GM11168 (cell line): ENCODE measurements at regions not wholly inside any gene's neighbourhood (a gene's known extent, or its start where the extent isn't known, plus 50 kb on each side); places are given as distances from the start of the nearest gene placed in this dataset.

Experiments used
- in situ Hi-C: fragments of 300-500 bp; cut with MboI; formaldehyde crosslinking; loops from one replicate; pipeline ENCODE4 v1.12.0; 2022; ENCODE audit warnings: low sequenced_read_pairs; ENCODE audit not compliant: unreplicated experiment

DNA sequence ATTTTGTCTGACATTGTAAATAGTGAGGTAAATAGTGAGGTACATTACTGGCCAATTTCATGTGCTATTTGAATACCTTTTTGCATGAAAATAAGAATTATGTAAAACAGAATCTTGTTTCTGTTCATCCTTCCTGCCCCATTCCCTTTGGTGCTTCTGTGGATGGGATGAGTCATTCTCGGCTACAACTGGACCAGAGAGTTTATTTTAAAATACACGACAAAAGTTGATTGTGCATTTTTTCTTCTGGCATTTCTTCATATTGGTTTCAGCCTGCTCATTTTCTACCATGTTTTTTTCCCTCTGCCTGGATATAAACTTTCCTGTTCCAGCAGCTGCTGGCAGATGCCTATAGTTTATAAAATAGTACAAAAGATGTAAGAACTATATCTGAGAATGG lies 107.5 kb downstream of the CYSLTR2 start:
- in situ Hi-C loops, result loop anchor here (10.0 to 25.0 kb wide), 3 partner anchors 286 to 636 kb away; no protein-coding TSS in a partner anchor

DNA sequence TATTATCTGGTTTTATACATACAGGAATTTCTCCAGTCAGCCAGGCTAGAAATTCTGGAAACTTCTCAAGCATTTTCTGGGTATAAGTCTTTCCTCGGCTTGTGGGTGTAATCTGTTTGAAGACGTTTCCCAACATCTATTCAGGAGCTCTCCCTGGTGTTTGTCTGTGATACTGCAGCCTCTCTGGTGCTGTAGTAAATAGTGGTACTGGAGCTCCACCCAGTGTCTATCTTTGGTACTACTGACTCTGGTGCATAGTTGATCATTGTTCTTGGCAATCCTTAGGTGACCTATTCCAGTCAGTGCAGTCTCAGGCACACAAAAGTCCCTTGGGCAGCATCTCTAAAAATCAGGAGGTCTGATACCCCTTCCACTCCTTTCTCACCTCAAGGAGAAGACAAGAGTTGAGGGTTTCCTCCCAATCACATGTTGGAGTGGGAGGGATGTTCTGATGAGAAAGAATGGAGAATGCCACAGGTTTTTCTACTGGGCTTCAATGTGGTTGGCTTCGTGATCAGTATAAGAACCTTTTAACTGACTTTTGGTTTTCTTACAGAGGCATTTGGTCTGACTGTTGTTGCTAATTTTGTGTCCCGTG lies 115.5 kb downstream of the CYSLTR2 start:
- in situ Hi-C loops, result loop anchor here (5.0 to 25.0 kb wide), 4 partner anchors 177 to 644 kb away; no protein-coding TSS in a partner anchor

DNA sequence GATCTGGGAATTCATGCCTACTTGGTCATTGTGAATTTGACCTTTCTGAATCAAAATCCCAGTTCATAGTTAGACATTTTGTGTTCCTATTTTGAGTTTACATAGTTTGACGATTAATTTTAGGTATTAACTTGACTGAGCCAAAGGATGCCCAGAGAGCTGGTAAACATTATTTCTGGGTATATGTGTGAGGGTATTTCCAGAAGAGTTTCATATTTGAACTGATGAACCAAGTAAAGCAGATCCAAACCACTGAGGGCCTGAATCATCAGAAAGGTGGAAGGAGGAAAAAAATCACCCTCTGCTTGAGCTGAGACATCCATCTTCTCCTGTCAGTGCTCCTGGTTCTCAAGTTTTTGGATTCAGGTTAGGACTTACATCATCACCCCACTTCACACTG lies 116.6 kb downstream of the CYSLTR2 start:
- in situ Hi-C loops, result loop anchor here (25.0 kb wide), 1 partner anchor 433 kb away; no protein-coding TSS in a partner anchor

DNA sequence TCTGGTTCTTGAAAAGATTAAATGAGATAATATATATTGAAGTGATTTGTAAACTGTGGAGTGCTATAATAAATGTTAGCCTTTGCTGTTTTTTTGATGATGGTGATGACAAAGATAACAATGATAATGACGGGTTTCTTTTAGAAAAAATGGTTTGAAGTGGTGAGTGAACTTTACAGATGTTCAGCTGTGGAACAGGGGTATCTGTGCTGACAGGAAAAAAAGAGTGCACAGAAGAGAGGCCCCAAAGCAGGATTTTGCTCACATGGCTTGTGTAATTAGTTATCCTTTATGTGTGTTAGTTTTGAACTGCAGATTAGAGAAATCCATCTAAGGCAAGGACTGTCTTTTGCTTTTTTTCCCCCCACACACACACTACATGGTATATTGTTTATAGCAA lies 119.2 kb downstream of the CYSLTR2 start:
- in situ Hi-C loops, result loop anchor here (25.0 kb wide), 1 partner anchor 436 kb away; no protein-coding TSS in a partner anchor

DNA sequence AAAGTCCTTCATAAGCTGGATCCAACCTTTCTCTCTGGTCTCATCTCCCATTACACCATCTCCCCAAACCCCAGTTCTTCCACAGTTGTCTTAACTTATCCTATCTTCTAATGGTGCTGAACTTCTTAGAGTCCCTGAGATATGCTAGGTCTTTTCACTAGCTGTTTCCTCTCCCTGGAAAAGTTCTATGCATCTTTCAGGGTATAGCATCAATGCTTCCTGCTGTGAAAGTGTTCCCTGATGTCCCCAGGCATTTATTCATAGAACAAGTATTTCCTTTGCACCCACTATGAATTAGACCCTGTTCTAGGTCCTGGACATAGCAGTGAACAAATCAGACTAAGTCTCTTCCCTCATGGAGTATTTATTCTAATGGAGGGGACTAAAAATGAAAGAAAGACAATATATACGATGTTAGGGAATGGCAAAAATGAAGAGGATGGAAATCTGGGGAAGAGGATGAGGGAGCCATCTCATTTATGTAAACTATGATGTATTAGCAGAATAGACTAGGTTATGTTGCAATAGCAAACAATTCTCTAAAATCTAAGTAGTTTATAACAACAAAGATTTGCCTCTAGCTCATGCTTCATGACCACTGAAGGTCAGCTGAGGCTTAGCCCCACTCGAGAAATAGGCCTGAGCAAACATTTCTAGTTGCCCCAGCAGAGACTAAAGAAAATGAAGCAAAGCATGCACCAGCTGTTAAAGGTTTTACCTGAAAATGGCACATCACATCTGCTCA lies 120.0 kb downstream of the CYSLTR2 start:
- in situ Hi-C loops, result loop anchor here (25.0 kb wide), 1 partner anchor 436 kb away; no protein-coding TSS in a partner anchor

DNA sequence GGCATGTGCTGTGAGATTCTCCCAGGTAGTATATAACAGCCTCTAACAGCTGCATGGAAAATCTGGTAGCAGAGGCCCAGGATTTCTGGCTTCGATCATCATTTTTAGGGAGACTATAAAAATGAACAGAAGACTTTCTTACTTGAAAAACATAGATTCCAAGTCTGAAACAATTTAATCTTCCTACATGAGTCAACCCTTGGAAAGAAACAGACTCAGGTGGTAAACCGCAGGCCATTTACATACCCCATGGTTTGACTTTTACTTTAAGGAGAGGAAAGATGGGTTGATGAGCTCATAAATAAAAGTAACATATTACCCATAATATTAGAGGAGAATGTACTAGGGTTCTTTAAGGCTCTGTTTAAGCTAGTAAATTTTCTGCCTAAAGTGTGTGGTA lies 121.6 kb downstream of the CYSLTR2 start:
- in situ Hi-C loops, result no loop called here

DNA sequence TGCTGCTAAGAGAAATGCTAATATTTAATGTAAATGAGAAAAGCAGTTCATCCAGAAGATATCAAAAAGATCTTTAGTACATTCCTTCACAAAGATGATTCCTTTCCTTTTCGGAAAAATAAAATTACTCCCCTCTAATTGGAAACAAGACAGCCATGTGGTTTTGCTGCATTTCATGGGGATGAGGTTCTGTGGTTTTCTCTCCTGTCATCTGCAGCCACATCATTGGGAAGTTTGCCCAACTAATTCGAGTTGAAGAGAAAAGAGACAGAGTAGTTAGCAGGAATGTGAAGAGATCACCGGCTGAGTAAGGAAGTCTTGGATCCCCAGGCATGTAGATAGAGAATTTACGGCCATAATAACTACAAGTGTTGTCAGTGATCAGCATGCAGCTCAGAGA lies 122.1 kb downstream of the CYSLTR2 start:
- in situ Hi-C loops, result no loop called here

DNA sequence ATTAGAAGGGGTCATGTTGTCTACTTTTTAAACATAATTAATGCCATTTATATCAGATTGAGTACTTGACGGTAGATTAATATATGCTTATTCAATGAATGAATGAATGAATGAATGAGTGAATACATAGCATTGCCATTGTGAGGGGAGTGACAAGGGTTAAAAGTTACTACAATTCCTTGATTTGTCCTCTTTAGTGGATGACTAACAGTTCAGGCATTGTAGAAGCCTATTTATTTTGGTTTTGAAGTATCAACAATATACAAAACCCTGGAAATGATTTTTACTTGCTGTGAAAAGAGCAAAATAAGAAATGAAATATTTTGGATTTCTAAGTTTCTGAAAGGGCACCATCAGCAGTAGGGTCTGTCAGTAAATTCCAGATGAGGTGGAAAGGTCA lies 122.7 kb downstream of the CYSLTR2 start:
- in situ Hi-C loops, result no loop called here

DNA sequence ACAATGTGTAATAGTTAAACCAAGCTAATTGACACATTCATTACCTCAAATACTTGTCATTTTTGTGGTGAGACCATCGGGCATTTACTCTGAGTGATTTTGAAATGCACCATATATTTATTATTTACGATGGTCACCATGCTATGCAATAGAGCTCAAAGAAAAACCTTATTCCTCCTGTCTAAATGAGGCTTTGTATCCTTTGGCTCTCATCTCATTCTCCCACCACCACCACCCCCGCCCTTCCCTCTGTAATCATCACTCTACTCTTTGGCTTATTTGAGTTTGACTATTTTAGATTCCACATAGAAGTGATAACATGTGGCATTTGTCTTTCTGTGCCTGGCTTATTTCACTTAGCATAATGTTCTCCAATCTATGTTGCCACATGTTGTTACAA lies 124.9 kb downstream of the CYSLTR2 start:
- in situ Hi-C loops, result no loop called here

DNA sequence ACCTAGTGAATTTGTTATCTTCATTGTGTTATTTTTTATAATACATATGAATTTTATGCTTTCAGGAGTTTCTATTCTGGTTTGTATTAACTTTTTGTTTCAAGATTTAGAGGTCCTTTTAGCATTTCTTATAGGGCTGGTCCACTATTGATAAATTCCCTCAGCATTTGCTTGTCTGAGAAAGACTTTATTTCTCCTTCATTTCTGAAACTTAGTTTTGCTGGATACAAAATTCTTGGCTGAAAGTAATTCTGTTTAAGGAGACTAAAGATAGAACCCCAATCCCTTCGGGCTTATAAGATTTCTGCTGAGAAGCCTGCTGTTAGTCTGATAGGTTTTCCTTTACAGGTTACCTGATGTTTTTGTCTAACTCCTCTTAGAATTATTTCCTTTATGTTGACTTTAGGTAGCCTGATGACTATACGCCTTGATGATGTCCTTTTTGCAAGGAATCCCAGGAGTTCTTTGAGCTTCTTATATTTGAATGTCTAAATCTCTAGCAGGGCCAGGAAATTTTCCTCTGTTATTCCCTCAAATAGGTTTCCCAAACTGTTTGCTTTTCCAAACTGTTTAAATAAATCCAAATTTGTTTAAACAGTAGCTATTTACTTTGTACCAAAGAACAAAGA lies 127.1 kb downstream of the CYSLTR2 start:
- in situ Hi-C loops, result no loop called here

DNA sequence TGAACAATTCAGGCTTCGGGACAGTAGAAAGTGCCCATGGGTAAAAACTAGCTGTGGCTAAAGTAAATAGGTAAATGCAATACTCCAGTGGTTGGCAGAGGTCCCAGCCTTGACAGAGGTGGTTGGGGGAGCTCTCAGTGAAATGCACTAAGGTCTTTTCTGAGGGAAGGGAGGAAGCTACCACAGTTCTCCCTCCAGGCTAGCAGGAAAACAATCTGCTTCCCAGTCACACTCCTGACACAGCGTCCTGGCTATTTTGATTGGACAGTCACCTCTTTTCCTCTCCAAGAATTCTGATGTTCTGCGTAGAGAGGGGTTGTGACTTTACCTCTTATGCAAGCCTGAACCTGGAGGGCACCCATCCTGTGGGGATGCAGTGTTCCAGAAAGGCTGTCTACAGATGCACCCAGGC lies 128.7 kb downstream of the CYSLTR2 start:
- in situ Hi-C loops, result no loop called here

DNA sequence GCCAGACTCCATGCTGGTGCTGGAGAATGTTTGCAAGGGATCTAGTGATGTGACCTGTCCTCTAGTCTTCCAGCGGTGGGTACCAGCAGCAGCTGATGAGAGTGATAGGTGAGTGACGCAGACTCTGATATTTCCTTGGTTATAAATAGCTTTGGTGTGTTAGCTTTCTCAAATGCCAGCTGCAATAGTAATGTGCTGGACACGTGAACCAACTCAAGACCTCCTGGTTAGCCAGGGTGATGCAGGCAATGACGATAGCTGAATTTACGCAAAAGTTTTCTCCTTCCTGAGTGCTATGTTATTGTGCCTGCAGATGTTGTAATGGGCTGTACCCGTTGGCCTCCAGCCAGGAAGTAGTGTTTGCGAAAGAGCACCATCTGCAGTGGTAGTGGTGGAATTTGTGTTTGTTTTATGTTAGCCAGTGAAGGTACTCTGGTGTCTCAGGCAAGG lies 129.5 kb downstream of the CYSLTR2 start:
- in situ Hi-C loops, result no loop called here

DNA sequence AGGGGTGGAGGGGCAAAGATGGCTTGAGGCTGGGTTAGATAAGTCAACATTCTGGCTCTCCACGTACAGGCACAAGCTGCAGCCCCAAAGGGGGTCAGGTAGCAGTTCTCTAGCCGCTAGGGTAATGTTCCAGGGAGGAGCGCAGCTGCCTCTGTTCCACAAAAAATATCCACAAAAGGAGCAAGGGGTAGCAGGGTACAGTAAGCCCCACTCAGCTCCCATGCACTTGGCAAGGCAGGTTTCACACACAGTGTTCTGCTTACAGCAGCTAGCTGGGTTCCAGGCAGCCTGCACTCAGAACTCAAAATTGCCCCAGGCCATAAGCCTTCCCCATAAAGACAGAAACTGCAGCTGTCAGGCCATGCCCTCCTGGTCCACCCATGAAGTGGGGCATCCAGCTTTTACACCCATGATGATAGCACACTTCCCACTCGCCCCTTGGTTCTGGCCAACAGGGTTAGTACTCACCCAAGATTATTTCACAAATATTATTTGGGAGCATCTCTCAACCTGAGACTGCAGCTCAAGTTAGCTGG lies 130.0 kb downstream of the CYSLTR2 start:
- in situ Hi-C loops, result no loop called here

DNA sequence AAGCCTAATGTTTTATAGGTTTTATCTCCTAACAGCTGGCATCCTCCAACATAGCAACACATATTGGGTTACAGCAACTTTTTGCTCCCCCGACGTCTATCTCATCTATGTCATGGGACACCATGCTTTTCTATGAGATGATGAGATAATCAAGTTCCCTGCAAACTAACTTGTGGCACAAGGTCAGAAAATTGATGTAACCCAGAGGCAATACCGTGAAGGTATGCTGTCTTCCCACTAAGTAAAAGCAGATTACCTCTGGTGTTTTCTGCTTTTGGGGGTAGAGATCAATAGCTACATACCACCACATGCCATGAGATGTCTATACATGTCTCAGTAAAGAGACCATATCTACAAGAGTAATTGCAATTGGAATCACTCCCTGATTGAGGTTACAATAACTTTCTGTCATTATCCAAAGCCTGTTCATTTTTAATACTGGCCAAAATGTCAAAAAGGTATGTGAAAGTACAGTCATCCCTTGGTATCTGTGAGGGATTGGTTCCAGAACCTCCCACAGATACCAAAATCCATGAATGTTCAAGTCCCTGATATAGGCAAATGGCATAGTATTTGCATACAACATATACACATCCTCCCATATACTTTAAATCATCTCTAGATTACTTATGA lies 131.3 kb downstream of the CYSLTR2 start:
- in situ Hi-C loops, result no loop called here

DNA sequence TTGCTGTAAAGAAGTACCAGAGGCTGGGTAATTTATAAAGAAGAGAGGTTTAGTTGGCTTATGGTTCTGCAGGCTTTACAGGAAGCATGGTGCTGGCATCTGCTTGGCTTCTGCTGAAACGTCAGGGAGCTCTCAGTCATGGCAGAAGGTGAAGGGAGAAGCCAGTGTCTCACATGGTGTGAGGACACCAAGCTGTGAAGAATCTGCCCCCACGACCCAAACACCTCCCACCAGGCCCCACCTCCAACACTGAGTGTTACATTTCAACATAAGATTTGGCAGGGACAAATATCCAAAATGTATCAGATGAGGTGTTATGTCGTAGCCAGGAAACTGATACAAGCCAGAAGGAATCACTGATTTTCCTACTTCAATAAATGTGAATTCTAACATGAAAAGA lies 136.5 kb downstream of the CYSLTR2 start:
- in situ Hi-C loops, result no loop called here

DNA sequence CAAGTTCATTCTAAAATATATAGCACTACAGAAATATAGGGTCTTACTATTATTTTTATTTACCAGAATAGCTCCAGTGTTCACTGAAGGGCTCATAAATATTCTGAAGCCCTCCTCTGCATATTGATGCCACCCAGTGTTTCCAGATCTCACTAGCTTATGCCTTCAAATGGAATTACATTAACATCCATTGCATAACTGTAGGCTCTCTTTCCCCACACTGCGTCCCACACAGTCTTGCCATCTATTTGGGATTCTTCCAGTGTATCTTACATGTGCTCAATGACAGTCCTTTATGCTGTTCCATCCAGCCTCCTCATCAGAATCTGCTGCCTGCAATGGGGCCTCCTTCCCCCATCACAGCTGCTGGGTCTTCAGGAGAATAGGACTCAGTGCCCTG lies 137.2 kb downstream of the CYSLTR2 start:
- in situ Hi-C loops, result no loop called here

DNA sequence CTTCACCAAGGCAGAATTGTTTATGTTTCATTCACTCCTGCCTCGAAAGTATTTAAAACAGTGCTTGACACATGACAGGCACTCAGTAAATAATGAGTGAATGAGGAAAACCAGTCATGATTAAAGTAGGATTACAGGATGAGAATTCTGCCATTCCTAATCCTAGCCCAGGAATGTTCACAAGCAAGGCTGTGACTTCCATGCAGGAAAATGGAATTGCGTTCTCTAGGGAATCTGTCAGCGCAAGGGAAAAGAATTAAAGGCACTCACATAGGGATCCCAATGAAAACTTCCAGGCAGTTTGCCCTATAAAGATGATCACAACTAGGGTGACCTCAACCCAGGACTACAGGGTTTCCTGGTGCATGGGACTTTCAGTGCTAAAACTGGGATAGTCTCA lies 143.4 kb downstream of the CYSLTR2 start:
- in situ Hi-C loops, result no loop called here

DNA sequence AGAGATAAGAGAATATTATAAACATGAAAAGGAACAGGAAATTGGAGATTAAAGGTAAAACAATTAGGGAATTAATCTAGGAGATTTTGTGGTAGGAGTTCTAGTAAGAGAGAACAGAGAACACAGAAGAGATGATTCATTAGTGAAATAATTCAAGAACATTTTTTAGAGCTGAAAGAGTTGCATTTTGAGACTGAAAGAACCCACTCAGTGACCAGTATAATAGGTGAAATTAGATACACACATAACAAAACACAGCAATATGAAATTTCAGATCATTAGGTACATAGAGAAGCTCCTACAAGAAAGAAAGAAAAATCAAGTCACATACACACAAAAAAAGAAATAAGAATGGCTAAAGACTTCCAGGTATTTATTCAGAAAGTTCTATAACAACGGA lies 144.0 kb downstream of the CYSLTR2 start:
- in situ Hi-C loops, result no loop called here

DNA sequence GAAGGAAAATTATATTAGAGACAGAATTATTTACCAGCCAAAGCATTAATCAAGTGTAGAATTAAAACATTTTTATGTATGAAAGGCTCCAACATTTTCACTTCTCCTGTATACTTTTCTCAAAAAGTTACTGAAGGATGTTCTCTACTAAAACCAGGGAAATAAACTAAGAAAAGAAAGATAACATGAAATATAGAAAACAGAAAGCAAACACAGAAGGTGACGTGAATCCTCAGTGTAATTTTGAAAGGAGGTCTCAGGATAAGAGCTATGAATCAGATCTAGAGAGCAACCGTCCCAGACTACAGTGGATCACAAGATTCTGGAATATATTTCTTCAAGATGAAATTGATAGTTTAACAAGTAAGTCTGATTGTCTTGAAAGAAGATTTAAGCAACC lies 144.5 kb downstream of the CYSLTR2 start:
- in situ Hi-C loops, result no loop called here

DNA sequence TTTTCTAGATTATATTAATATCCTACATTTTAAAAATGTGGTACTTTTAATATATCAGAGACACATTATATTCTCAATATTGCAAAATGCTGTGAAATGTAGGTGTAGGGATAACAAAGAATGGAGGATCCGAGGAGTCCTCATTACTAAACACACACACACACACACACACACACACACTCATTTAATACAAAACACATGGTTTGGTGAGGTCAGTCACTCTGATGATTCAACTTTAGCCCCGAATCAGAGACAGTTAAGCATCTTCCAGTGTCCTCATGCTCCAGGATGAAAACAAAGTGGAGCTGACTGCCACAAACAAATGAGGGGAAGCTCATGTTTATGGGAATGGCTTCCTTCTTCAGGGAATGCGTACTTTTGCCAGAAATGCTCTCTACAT lies 147.5 kb downstream of the CYSLTR2 start:
- in situ Hi-C loops, result no loop called here
